Endodermal cell (in vitro differentiated cells): ENCODE measurements at regions not wholly inside any gene's neighbourhood (a gene's known extent, or its start where the extent isn't known, plus 50 kb on each side); places are given as distances from the start of the nearest gene placed in this dataset.

Experiments
- DNase-seq: peaks from one replicate; pipeline ENCODE4 v3.0.0-alpha.2; 2017
- H3K27ac ChIP-seq: 2 replicates; pipeline ENCODE4 v1.5.1; 2013; ENCODE audit warnings: mild to moderate bottlenecking, low read depth, low read length, moderate library complexity
- H3K27me3 ChIP-seq: 2 replicates; pipeline ENCODE4 v1.6.1; 2013; ENCODE audit warnings: mild to moderate bottlenecking, low read length, moderate library complexity; ENCODE audit not compliant: insufficient read depth, control insufficient read depth, poor library complexity, severe bottlenecking
- H3K36me3 ChIP-seq: 2 replicates; pipeline ENCODE4 v1.7.0; 2013; ENCODE audit warnings: mild to moderate bottlenecking, low read length, moderate library complexity; ENCODE audit not compliant: control insufficient read depth, insufficient read depth
- H3K4me1 ChIP-seq: one replicate; pipeline ENCODE4 v1.7.0; 2013; ENCODE audit warnings: low read length; ENCODE audit not compliant: control insufficient read depth, insufficient read depth
- H3K4me3 ChIP-seq: 2 replicates; pipeline ENCODE4 v1.5.1; 2013; ENCODE audit warnings: mild to moderate bottlenecking, low read length, moderate library complexity
- H3K9ac ChIP-seq: 2 replicates; pipeline ENCODE4 v1.6.1; 2013; ENCODE audit warnings: mild to moderate bottlenecking, low read length, moderate library complexity; ENCODE audit not compliant: poor library complexity, severe bottlenecking; ENCODE audit errors: extremely low read depth
- H3K9me3 ChIP-seq: 2 replicates; pipeline ENCODE4 v1.6.1; 2013; ENCODE audit warnings: mild to moderate bottlenecking, low read length, moderate library complexity; ENCODE audit not compliant: control insufficient read depth
- H3K27ac Mint-ChIP-seq: 2 replicates; pipeline ENCODE4 v1.8.0; 2020; ENCODE audit warnings: mixed read lengths
- H3K27me3 Mint-ChIP-seq: 2 replicates; pipeline ENCODE4 v1.8.0; 2021; ENCODE audit warnings: mild to moderate bottlenecking, mixed read lengths; ENCODE audit not compliant: insufficient read depth
- H3K36me3 Mint-ChIP-seq: 2 replicates; pipeline ENCODE4 v1.8.0; 2020; ENCODE audit warnings: low read depth, mixed read lengths
- H3K4me1 Mint-ChIP-seq: 2 replicates; pipeline ENCODE4 v1.8.0; 2020; ENCODE audit warnings: mixed read lengths
- H3K4me3 Mint-ChIP-seq: 2 replicates; pipeline ENCODE4 v1.8.0; 2020; ENCODE audit warnings: mild to moderate bottlenecking, moderate library complexity, mixed read lengths
- H3K9me3 Mint-ChIP-seq: 2 replicates; pipeline ENCODE4 v1.8.0; 2020; ENCODE audit warnings: mild to moderate bottlenecking, mixed read lengths
- WGBS, 2 experiments: methylation state at CpG; one replicate each; pipeline versions ENCODE4 v1.1.5 to v1.1.7; 2013; ENCODE audit warnings: missing lambda C conversion rate in 2 of 2, mixed read lengths in 1 of 2; ENCODE audit not compliant: insufficient coverage in 1 of 2, insufficient read length in 1 of 2; 5-methylcytosine and 5-hydroxymethylcytosine counted together
- TF ChIP-seq, protein P1 (sequence below): fragments of 200-600 bp; sonication (generic); conservative IDR thresholded peaks from 2 replicates; pipeline ENCODE4 v1.5.0; 2021; ENCODE audit warnings: antibody characterized with exemption, mild to moderate bottlenecking

DNA sequence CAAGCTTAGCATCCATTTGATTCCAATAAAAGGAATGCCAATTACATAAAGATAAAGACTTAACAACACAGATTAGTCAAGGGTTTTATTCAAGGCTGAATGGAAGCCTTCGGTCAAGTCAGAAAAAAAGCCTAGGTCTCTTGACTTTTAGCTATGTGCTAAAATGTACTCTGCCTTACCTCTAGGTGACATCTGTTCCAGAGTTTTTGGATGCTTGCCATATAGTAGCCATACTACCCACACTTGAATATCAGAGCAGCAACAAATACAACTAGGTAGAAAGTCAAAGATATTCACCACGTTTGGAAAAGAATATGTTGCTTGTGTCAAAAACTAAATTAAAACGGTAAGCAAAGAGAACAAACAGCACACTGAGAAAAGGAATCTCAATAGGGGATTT, 484.7 kb downstream of the ELAVL2 start:
- DNase-seq = no peak
- Mint-ChIP-seq H3K27ac (no peak overlapping the region), H3K9me3 (peaks cover 2% of the 10 kb centered on the region), H3K4me1 (no peaks in the 10 kb centered on the region), H3K27me3 (no peaks in the 10 kb centered on the region), H3K36me3 (no peaks in the 10 kb centered on the region), H3K4me3 (no peak overlapping the region)
- no peaks in the 10 kb centered on the region for H3K36me3 ChIP-seq
- no peaks in the 10 kb centered on the region for H3K9me3 ChIP-seq
- TF ChIP-seq, protein P1, sequence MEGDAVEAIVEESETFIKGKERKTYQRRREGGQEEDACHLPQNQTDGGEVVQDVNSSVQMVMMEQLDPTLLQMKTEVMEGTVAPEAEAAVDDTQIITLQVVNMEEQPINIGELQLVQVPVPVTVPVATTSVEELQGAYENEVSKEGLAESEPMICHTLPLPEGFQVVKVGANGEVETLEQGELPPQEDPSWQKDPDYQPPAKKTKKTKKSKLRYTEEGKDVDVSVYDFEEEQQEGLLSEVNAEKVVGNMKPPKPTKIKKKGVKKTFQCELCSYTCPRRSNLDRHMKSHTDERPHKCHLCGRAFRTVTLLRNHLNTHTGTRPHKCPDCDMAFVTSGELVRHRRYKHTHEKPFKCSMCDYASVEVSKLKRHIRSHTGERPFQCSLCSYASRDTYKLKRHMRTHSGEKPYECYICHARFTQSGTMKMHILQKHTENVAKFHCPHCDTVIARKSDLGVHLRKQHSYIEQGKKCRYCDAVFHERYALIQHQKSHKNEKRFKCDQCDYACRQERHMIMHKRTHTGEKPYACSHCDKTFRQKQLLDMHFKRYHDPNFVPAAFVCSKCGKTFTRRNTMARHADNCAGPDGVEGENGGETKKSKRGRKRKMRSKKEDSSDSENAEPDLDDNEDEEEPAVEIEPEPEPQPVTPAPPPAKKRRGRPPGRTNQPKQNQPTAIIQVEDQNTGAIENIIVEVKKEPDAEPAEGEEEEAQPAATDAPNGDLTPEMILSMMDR = no peak
- 88 to 92% methylated on average over 3 of the region's 3 CpGs for WGBS, 2 experiments
- no peak overlapping the region for H3K4me3 ChIP-seq
- no peak overlapping the region for H3K9ac ChIP-seq
- H3K4me1 ChIP-seq = no peaks in the 10 kb centered on the region
- no peaks in the 10 kb centered on the region for H3K27me3 ChIP-seq
- H3K27ac ChIP-seq = no peak overlapping the region

DNA sequence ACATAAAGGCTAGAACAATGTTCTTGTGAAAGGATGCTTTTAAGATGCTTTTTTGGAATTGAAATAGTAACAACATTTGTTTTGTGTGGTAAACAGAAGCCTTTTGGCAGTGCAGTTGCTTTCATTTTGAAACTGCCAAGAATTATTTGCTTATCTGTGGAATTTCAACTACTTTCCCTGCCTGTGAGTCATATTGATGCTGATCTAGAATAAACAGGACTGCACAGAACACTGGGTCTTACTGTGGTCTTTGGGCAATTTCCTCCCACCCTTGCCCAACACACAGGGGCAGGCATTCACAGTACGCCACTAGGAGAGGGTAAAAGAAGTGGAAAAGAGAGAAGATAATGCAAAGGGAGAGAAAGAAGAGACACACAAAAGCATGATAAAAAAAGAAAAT, 483.7 kb downstream of the ELAVL2 start:
- H3K27me3 Mint-ChIP-seq = no peaks in the 10 kb centered on the region
- peaks cover 2% of the 10 kb centered on the region for H3K9me3 Mint-ChIP-seq
- Histone ChIP-seq H3K27me3 (no peaks in the 10 kb centered on the region), H3K27ac (no peak overlapping the region), H3K4me3 (no peak overlapping the region), H3K9me3 (no peaks in the 10 kb centered on the region), H3K4me1 (no peaks in the 10 kb centered on the region), H3K9ac (no peak overlapping the region), H3K36me3 (no peaks in the 10 kb centered on the region)
- TF ChIP-seq, protein P1 = no peak
- H3K36me3 Mint-ChIP-seq = no peaks in the 10 kb centered on the region
- no peak for DNase-seq
- 82% methylated on average over 1 of the region's 1 CpG; no CpG with 5 or more reads in 1 of the 2 experiments for WGBS, 2 experiments
- H3K4me3 Mint-ChIP-seq = no peak overlapping the region
- no peak overlapping the region for H3K27ac Mint-ChIP-seq
- no peaks in the 10 kb centered on the region for H3K4me1 Mint-ChIP-seq

DNA sequence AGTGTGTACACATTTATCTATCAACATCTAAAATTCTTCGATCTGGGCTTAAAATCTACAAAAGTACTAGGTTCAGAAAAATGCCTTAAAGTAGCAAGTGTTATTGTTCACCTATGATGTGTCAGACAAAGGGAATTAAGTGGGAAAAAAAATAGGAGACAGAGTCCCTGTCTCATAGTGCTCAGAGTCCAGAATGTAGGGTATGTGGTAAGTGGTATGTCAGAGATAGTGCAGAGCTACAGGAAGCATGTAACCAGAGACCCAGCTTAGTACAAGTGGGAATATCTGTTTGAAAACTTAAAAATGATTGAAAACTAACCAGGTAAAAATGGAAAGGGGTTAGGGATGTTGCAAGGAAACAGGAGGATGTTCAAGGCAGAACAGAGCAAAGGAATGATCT, 482.8 kb downstream of the ELAVL2 start:
- peaks cover 2% of the 10 kb centered on the region for H3K9me3 Mint-ChIP-seq
- H3K36me3 Mint-ChIP-seq = no peaks in the 10 kb centered on the region

More for the DNA sequence above, 482.8 kb downstream of the ELAVL2 start:
- H3K27ac Mint-ChIP-seq = no peak overlapping the region
- H3K4me3 Mint-ChIP-seq = no peak overlapping the region
- Histone ChIP-seq H3K27me3 (no peaks in the 10 kb centered on the region), H3K27ac (no peak overlapping the region), H3K9ac (no peak overlapping the region), H3K9me3 (no peaks in the 10 kb centered on the region), H3K4me3 (no peak overlapping the region), H3K36me3 (no peaks in the 10 kb centered on the region), H3K4me1 (no peaks in the 10 kb centered on the region)
- TF ChIP-seq, protein P1 = no peak
- H3K4me1 Mint-ChIP-seq = no peaks in the 10 kb centered on the region
- no peak for DNase-seq
- WGBS, 2 experiments = 85% methylated on average over 1 of the region's 1 CpG; no CpG with 5 or more reads in 1 of the 2 experiments
- no peaks in the 10 kb centered on the region for H3K27me3 Mint-ChIP-seq
